ENCODE measurements at regions not wholly inside any gene's neighbourhood (a gene's known extent, or its start where the extent isn't known, plus 50 kb on each side); places are given as distances from the start of the nearest gene placed in this dataset.

- H3K27me3 ChIP-seq, result no peaks in the 10 kb centered on the region
- H3K9me3 ChIP-seq, result no peaks in the 10 kb centered on the region
- H3K4me3 ChIP-seq, result no peak overlapping the region
- no peak overlapping the region for H3K27ac ChIP-seq
- TF ChIP-seq CTCF (IDR thresholded peaks at IDR 0.05) (no peak), POLR2A (IDR thresholded peaks at IDR 0.05) (no peak)
- no peaks in the 10 kb centered on the region for H3K36me3 ChIP-seq
- DNase-seq, result no peak
- intact Hi-C loops (cut with DNase I; ENCODE audit: low total_unique reads), result no loop called here
- H3K4me1 ChIP-seq, result no peaks in the 10 kb centered on the region
Measured at GRCh38 chr14:23828616-23829015, 125.0 kb upstream of the DHRS4 start.

- Histone ChIP-seq H3K36me3 (no peaks in the 10 kb centered on the region), H3K4me1 (no peaks in the 10 kb centered on the region), H3K4me3 (no peak overlapping the region), H3K27ac (no peak overlapping the region), H3K9me3 (no peaks in the 10 kb centered on the region), H3K27me3 (no peaks in the 10 kb centered on the region)
- DNase-seq, result no peak
- TF ChIP-seq POLR2A (IDR thresholded peaks at IDR 0.05) (no peak), CTCF (IDR thresholded peaks at IDR 0.05) (no peak)
- intact Hi-C loops (cut with DNase I; ENCODE audit: low total_unique reads), result no loop called here
Measured at GRCh38 chr14:23829736-23830471, 123.7 kb upstream of the DHRS4 start.

- no peaks in the 10 kb centered on the region for H3K27me3 ChIP-seq
- no peaks in the 10 kb centered on the region for H3K36me3 ChIP-seq
- no peaks in the 10 kb centered on the region for H3K9me3 ChIP-seq
- intact Hi-C loops (cut with DNase I; ENCODE audit: low total_unique reads), result no loop called here
- no peaks in the 10 kb centered on the region for H3K4me1 ChIP-seq
- H3K4me3 ChIP-seq, result no peak overlapping the region
- no peak for DNase-seq
- no peak overlapping the region for H3K27ac ChIP-seq
- TF ChIP-seq CTCF (IDR thresholded peaks at IDR 0.05), result no peak
- TF ChIP-seq POLR2A (IDR thresholded peaks at IDR 0.05), result no peak
Measured at GRCh38 chr14:23831596-23831995, 122.0 kb upstream of the DHRS4 start.

GRCh38 chr14:23861666-23862065 is 91.9 kb upstream of the DHRS4 start:
- intact Hi-C loops (cut with DNase I; ENCODE audit: low total_unique reads), result no loop called here
- Histone ChIP-seq H3K9me3 (no peaks in the 10 kb centered on the region), H3K27me3 (no peaks in the 10 kb centered on the region), H3K27ac (no peak overlapping the region), H3K4me3 (no peak overlapping the region), H3K36me3 (no peaks in the 10 kb centered on the region), H3K4me1 (no peaks in the 10 kb centered on the region)
- no peak for DNase-seq
- no peak for TF ChIP-seq POLR2A (IDR thresholded peaks at IDR 0.05)
- TF ChIP-seq CTCF (IDR thresholded peaks at IDR 0.05), result no peak

- Histone ChIP-seq H3K9me3 (no peaks in the 10 kb centered on the region), H3K27ac (no peak overlapping the region)
Measured at GRCh38 chr14:23862513-23862912, 91.1 kb upstream of the DHRS4 start.

More at GRCh38 chr14:23862513-23862912, 91.1 kb upstream of the DHRS4 start:
- Histone ChIP-seq H3K36me3 (no peaks in the 10 kb centered on the region), H3K4me3 (no peak overlapping the region), H3K27me3 (no peaks in the 10 kb centered on the region), H3K4me1 (no peaks in the 10 kb centered on the region)
- TF ChIP-seq CTCF (IDR thresholded peaks at IDR 0.05) (no peak), POLR2A (IDR thresholded peaks at IDR 0.05) (no peak)
- no peak for DNase-seq
- intact Hi-C loops (cut with DNase I; ENCODE audit: low total_unique reads), result no loop called here

Data from uterus (tissue), 3 donors.